ENCODE measurements at regions not wholly inside any gene's neighbourhood (a gene's known extent, or its start where the extent isn't known, plus 50 kb on each side); places are given as distances from the start of the nearest gene placed in this dataset.
A peak's percentile ranks its signal among the peaks of the same experiment; 100 is the strongest.

DNA sequence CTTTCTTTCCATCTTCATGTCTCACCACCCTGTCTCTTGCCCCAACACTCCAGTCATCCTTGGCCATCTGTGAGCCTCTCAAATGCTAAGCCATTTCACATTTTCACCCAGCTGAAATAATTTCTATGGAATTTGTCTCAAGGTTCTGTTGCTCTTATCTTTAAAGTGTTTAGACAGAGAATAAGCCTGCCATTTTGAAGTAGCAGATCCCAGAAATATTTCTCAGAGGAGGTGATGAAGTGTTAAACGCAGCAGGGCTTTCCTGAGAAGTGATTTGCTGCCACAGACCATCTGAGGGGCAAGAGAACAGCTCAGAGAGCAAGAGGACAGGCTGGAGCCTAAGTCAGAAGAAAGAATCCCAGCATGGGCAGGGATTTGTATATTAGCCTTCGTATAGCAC is 71.6 kb upstream of the CLMN start:
- TF ChIP-seq POLR2A (IDR thresholded peaks at IDR 0.05) (no peak), CTCF (IDR thresholded peaks at IDR 0.05) (no peak)
- Histone ChIP-seq H3K9me3 (peaks cover 0 to 3% (median 0%) of the 10 kb centered on the region in 4 donors), H3K27me3 (no peaks in the 10 kb centered on the region), H3K4me3 (no peak overlapping the region), H3K4me1 (no peaks in the 10 kb centered on the region), H3K27ac (no peak overlapping the region), H3K36me3 (no peaks in the 10 kb centered on the region)
- DNase-seq, result no peak

GRCh38 chr14:95389471-95390011 is 69.8 kb upstream of the CLMN start:
- Histone ChIP-seq H3K4me1 (no peaks in the 10 kb centered on the region), H3K27ac (peak overlapping the region in 1 of 4 donors; percentile 4), H3K36me3 (no peaks in the 10 kb centered on the region), H3K4me3 (no peak overlapping the region), H3K9me3 (peaks cover 0 to 3% (median 0%) of the 10 kb centered on the region in 4 donors), H3K27me3 (no peaks in the 10 kb centered on the region)
- TF ChIP-seq POLR2A (IDR thresholded peaks at IDR 0.05), result no peak
- TF ChIP-seq CTCF (IDR thresholded peaks at IDR 0.05), result no peak
- DNase-seq, result no peak

GRCh38 chr14:95388699-95389098 is 69.0 kb upstream of the CLMN start:
- no peak overlapping the region for H3K4me3 ChIP-seq
- no peaks in the 10 kb centered on the region for H3K27me3 ChIP-seq
- no peak overlapping the region for H3K27ac ChIP-seq
- peaks cover 0 to 3% (median 0%) of the 10 kb centered on the region in 4 donors for H3K9me3 ChIP-seq
- DNase-seq, result no peak
- H3K4me1 ChIP-seq, result no peaks in the 10 kb centered on the region
- H3K36me3 ChIP-seq, result no peaks in the 10 kb centered on the region
- TF ChIP-seq CTCF (IDR thresholded peaks at IDR 0.05), result no peak
- TF ChIP-seq POLR2A (IDR thresholded peaks at IDR 0.05), result no peak

DNA sequence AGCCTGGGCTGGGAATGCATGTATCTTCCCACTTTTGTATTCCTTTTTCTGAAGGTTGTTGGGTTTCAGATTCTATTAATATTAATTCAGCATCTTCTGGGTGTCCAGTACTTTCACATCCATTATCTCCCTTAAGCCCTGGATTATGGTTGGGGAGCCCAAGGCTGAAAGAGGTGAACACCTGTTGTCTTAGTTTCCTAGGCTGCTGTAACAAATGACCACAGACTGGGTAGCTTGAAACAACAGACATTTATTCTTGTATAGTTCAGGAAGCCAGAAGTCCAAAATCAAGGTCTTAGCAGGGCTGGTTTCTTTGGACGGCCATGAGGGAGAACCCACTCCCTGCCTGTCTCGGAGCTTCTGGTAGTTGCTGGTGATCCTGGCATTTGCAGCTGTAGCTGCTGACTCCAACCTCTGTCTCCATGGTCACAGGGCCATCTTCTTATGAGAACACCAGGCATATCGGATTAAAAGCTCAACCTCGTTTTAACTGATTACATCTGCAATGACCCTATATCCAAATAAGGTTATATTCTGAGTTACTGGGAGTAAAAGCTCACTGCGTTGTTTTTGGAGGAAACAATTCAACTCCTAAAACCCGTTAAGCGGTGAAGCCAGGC is 68.2 kb upstream of the CLMN start:
- Histone ChIP-seq H3K9me3 (peaks cover 0 to 3% (median 0%) of the 10 kb centered on the region in 4 donors), H3K27me3 (no peaks in the 10 kb centered on the region), H3K27ac (no peak overlapping the region), H3K36me3 (no peaks in the 10 kb centered on the region), H3K4me1 (no peaks in the 10 kb centered on the region), H3K4me3 (no peak overlapping the region)
- TF ChIP-seq CTCF (IDR thresholded peaks at IDR 0.05) (no peak), POLR2A (IDR thresholded peaks at IDR 0.05) (no peak)
- DNase-seq, result no peak

DNA sequence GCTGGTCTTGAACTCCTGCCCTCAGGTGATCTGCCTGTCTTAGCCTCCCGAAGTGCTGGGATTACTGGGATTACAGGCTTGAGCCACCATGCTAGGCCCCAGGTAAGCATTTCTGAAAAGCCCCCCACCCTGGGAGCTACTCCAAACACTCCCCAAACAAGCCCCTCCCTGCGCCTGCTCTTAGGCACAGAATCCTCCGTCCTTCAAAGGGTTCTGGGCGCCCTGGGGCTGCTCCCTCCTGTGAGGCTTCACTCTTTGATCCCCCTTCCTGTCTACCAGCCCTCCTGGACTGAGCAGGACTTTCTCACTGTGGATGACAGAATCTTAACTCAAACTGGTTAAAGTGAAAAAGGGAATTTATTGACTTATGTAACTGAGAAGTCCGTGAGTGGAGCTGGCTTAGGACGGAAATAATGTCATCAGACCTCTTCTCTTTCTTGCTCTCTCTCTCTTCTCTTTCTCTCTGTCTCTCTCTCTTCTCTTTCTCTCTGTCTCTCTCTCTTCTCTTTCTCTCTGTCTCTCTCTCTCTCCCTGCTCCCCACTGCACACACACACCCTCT is 66.9 kb upstream of the CLMN start:
- TF ChIP-seq POLR2A (IDR thresholded peaks at IDR 0.05), result no peak
- TF ChIP-seq CTCF (IDR thresholded peaks at IDR 0.05), result no peak
- H3K27ac ChIP-seq, result no peak overlapping the region
- H3K4me1 ChIP-seq, result no peaks in the 10 kb centered on the region
- no peak overlapping the region for H3K4me3 ChIP-seq
- no peaks in the 10 kb centered on the region for H3K27me3 ChIP-seq
- DNase-seq, result no peak
- peaks cover 0 to 3% (median 0%) of the 10 kb centered on the region in 4 donors for H3K9me3 ChIP-seq
- H3K36me3 ChIP-seq, result no peaks in the 10 kb centered on the region
